ENCODE measurements at regions not wholly inside any gene's neighbourhood (a gene's known extent, or its start where the extent isn't known, plus 50 kb on each side); places are given as distances from the start of the nearest gene placed in this dataset.

GRCh38 chr17:79452706-79453105 is 158.1 kb downstream of the RBFOX3 start:
- CTCF ChIA-PET: no interaction called here

GRCh38 chr17:79451167-79451566 is 159.7 kb downstream of the RBFOX3 start:
- no peaks in the 10 kb centered on the region; the same call in 1 of the 2 replicates for H3K27me3 ChIP-seq (ENCODE audit: control insufficient read depth, insufficient read depth, low read length)

More at GRCh38 chr17:79452706-79453105, 158.1 kb downstream of the RBFOX3 start:
- Histone ChIP-seq H3K9me3 (ENCODE audit: control insufficient read depth, insufficient read depth, low read depth, low read length) (no peaks in the 10 kb centered on the region), H3K27ac (ENCODE audit: low read length) (no peak overlapping the region), H3K4me3 (ENCODE audit: low read depth in 2 of 2, low read length in 2 of 2) (no peak overlapping the region), H3K4me1 (ENCODE audit: control insufficient read depth, insufficient read depth, low read length) (no peaks in the 10 kb centered on the region), H3K36me3 (ENCODE audit: control insufficient read depth, insufficient read depth, low read length) (no peaks in the 10 kb centered on the region), H3K27me3 (ENCODE audit: control insufficient read depth, insufficient read depth, low read length) (no peaks in the 10 kb centered on the region; the same call in 1 of the 2 replicates)
- no peak for TF ChIP-seq REST (IDR thresholded peaks at IDR 0.05; ENCODE audit: insufficient read depth in 1 of 2, low read depth in 2 of 2, low read length in 1 of 2)
- TF ChIP-seq POLR2AphosphoS5 (IDR thresholded peaks at IDR 0.05; ENCODE audit: low read depth, low read length): no peak
- TF ChIP-seq CTCF (IDR thresholded peaks at IDR 0.05): no peak
- no peak for TF ChIP-seq TCF7L2 (IDR thresholded peaks at IDR 0.05; ENCODE audit: low read depth, low read length)
- TF ChIP-seq SIN3A (IDR thresholded peaks at IDR 0.05; ENCODE audit: borderline replicate concordance, insufficient read depth, low read depth, low read length): no peak
- in situ Hi-C loops (cut with HindIII; ENCODE audit: low pct_unique_long_range_greater_than_20kb, low sequenced_read_pairs) (no loop called here), intact Hi-C loops (cut with micrococcal nuclease; ENCODE audit: unreplicated experiment) (no loop called here)
- no TSS peak for BruUV-seq (replicated peaks)
- DNase-seq (ENCODE audit: low read depth, low spot score) (no peak), ATAC-seq (no peak)
- POLR2A ChIA-PET: no interaction called here

More at GRCh38 chr17:79451167-79451566, 159.7 kb downstream of the RBFOX3 start:
- CTCF ChIA-PET: no interaction called here
- Histone ChIP-seq H3K4me3 (ENCODE audit: low read depth in 2 of 2, low read length in 2 of 2) (no peak overlapping the region), H3K27ac (ENCODE audit: low read length) (no peak overlapping the region), H3K9me3 (ENCODE audit: control insufficient read depth, insufficient read depth, low read depth, low read length) (no peaks in the 10 kb centered on the region), H3K4me1 (ENCODE audit: control insufficient read depth, insufficient read depth, low read length) (no peaks in the 10 kb centered on the region), H3K36me3 (ENCODE audit: control insufficient read depth, insufficient read depth, low read length) (no peaks in the 10 kb centered on the region)
- no TSS peak for BruUV-seq (replicated peaks)
- ATAC-seq (no peak), DNase-seq (ENCODE audit: low read depth, low spot score) (no peak)
- POLR2A ChIA-PET: no interaction called here
- intact Hi-C loops (cut with micrococcal nuclease; ENCODE audit: unreplicated experiment): no loop called here
- no peak for TF ChIP-seq REST (IDR thresholded peaks at IDR 0.05; ENCODE audit: insufficient read depth in 1 of 2, low read depth in 2 of 2, low read length in 1 of 2)
- TF ChIP-seq TCF7L2 (IDR thresholded peaks at IDR 0.05; ENCODE audit: low read depth, low read length): no peak
- no peak for TF ChIP-seq CTCF (IDR thresholded peaks at IDR 0.05)
- no peak for TF ChIP-seq POLR2AphosphoS5 (IDR thresholded peaks at IDR 0.05; ENCODE audit: low read depth, low read length)
- TF ChIP-seq SIN3A (IDR thresholded peaks at IDR 0.05; ENCODE audit: borderline replicate concordance, insufficient read depth, low read depth, low read length): no peak
- in situ Hi-C loops (cut with HindIII; ENCODE audit: low pct_unique_long_range_greater_than_20kb, low sequenced_read_pairs): no loop called here
